ENCODE measurements at regions not wholly inside any gene's neighbourhood (a gene's known extent, or its start where the extent isn't known, plus 50 kb on each side); places are given as distances from the start of the nearest gene placed in this dataset.

DNA sequence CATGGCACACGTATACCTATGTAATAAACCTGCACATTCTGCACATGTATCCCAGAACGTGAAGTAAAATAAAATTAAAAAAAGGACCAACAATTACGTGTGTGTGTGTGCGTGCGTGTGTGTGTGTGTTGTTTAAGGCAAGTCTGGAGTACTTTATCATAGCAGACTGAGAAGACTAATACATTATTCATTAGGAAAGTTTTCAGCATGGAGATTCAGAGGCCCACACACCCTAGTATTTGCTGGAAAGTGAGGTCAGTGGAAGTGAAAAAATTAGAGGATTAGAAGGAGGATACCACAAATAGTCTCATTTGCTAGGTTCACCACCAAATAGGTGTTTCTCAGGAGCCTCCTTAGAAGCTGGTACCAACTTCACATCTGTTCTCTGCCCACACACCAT lies 457.1 kb upstream of the CPEB2 start:
- TF ChIP-seq ZNF274 (IDR thresholded peaks at IDR 0.05; ENCODE audit: low read depth, low read length) (no peak), YY1 (IDR thresholded peaks at IDR 0.05; ENCODE audit: insufficient read depth, insufficient read length) (no peak)

Measured in NT2/D1 (cell line).